ENCODE measurements at regions not wholly inside any gene's neighbourhood (a gene's known extent, or its start where the extent isn't known, plus 50 kb on each side); places are given as distances from the start of the nearest gene placed in this dataset.

DNA sequence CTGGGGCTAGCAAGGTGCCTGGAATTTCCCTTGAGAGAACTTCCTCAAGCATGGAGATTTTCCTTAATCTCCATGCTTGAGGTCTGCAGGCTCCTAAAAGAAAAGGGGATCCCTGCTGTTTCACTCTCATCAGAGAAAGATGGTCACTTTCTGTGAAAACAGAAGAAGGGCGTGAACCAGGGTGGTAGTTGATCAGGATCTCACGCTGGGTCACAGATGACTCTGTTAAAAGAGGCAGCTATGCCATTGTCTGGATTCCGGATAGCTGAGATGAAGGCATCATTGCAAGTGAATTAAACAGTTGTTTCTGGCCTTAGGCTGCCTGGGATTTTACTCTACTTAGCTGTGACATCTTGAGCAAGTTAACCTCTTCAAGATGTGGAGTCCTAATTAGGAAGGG is 525.9 kb downstream of the TYW1 start:
- no peaks in the 10 kb centered on the region for H3K9me3 ChIP-seq (ENCODE audit: control insufficient read depth, insufficient read depth, low read depth, low read length)
- CTCF ChIA-PET = no interaction called here

DNA sequence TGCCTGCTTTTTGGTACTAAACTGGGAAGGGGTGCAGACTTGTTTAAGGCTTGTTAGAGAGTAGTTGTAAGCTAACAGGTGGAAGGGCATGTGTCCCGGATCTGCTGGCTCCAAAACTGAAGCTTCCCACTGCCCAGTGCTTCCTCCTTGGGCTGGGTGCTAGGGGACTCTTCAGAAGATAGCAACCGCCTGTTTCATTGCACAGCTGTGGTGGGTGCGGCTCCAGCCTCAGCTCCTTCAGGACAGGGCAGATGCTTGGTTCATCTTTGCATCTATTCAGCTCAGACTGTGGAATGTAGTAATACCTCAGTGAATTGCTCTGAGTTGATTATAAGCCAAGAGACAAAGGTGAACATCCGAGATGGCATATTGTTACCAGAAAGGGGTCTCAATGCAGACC is 527.1 kb downstream of the TYW1 start:
- H3K4me1 ChIP-seq (ENCODE audit: control insufficient read depth, insufficient read depth, low read length) = no peaks in the 10 kb centered on the region
- H3K36me3 ChIP-seq (ENCODE audit: control insufficient read depth in 2 of 2, insufficient read depth in 1 of 2, low read length in 2 of 2) = no peaks in the 10 kb centered on the region
- no peaks in the 10 kb centered on the region for H3K9me3 ChIP-seq (ENCODE audit: control insufficient read depth, insufficient read depth, low read depth, low read length)
- ChIA-PET CTCF (no interaction called here), POLR2A (no interaction called here)
- TF ChIP-seq, protein P1, sequence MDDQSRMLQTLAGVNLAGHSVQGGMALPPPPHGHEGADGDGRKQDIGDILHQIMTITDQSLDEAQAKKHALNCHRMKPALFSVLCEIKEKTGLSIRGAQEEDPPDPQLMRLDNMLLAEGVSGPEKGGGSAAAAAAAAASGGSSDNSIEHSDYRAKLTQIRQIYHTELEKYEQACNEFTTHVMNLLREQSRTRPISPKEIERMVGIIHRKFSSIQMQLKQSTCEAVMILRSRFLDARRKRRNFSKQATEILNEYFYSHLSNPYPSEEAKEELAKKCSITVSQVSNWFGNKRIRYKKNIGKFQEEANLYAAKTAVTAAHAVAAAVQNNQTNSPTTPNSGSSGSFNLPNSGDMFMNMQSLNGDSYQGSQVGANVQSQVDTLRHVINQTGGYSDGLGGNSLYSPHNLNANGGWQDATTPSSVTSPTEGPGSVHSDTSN (CRISPR knock-in tag; IDR thresholded peaks at IDR 0.05) = no peak
- TF ChIP-seq ZNF521 (tag by site-specific recombination; IDR thresholded peaks at IDR 0.05) (no peak), ZNF621 (tag by site-specific recombination; IDR thresholded peaks at IDR 0.05) (no peak), ZNF292 (tag by site-specific recombination; IDR thresholded peaks at IDR 0.05; ENCODE audit: borderline replicate concordance, low read depth) (no peak), ZNF830 (tag by site-specific recombination; IDR thresholded peaks at IDR 0.05; ENCODE audit: low read depth) (no peak), ZNF548 (tag by site-specific recombination; IDR thresholded peaks at IDR 0.05) (no peak), RBAK (tag by site-specific recombination; IDR thresholded peaks at IDR 0.05) (no peak), ZNF558 (tag by site-specific recombination; IDR thresholded peaks at IDR 0.05) (no peak), ZNF549 (tag by site-specific recombination; IDR thresholded peaks at IDR 0.05) (no peak), OVOL3 (tag by site-specific recombination; IDR thresholded peaks at IDR 0.05) (no peak), GLIS1 (tag by site-specific recombination; IDR thresholded peaks at IDR 0.05) (no peak)
- TF ChIP-seq, protein P2, sequence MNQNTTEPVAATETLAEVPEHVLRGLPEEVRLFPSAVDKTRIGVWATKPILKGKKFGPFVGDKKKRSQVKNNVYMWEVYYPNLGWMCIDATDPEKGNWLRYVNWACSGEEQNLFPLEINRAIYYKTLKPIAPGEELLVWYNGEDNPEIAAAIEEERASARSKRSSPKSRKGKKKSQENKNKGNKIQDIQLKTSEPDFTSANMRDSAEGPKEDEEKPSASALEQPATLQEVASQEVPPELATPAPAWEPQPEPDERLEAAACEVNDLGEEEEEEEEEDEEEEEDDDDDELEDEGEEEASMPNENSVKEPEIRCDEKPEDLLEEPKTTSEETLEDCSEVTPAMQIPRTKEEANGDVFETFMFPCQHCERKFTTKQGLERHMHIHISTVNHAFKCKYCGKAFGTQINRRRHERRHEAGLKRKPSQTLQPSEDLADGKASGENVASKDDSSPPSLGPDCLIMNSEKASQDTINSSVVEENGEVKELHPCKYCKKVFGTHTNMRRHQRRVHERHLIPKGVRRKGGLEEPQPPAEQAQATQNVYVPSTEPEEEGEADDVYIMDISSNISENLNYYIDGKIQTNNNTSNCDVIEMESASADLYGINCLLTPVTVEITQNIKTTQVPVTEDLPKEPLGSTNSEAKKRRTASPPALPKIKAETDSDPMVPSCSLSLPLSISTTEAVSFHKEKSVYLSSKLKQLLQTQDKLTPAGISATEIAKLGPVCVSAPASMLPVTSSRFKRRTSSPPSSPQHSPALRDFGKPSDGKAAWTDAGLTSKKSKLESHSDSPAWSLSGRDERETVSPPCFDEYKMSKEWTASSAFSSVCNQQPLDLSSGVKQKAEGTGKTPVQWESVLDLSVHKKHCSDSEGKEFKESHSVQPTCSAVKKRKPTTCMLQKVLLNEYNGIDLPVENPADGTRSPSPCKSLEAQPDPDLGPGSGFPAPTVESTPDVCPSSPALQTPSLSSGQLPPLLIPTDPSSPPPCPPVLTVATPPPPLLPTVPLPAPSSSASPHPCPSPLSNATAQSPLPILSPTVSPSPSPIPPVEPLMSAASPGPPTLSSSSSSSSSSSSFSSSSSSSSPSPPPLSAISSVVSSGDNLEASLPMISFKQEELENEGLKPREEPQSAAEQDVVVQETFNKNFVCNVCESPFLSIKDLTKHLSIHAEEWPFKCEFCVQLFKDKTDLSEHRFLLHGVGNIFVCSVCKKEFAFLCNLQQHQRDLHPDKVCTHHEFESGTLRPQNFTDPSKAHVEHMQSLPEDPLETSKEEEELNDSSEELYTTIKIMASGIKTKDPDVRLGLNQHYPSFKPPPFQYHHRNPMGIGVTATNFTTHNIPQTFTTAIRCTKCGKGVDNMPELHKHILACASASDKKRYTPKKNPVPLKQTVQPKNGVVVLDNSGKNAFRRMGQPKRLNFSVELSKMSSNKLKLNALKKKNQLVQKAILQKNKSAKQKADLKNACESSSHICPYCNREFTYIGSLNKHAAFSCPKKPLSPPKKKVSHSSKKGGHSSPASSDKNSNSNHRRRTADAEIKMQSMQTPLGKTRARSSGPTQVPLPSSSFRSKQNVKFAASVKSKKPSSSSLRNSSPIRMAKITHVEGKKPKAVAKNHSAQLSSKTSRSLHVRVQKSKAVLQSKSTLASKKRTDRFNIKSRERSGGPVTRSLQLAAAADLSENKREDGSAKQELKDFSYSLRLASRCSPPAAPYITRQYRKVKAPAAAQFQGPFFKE (tag by site-specific recombination; IDR thresholded peaks at IDR 0.05; ENCODE audit: borderline replicate concordance) = no peak
- H3K27ac ChIP-seq (ENCODE audit: extremely low read depth, low read depth, low read length) = no peak overlapping the region
- no peak overlapping the region for H3K4me3 ChIP-seq (ENCODE audit: low read depth, low read length)

More for the DNA sequence above, 525.9 kb downstream of the TYW1 start:
- Histone ChIP-seq H3K4me3 (ENCODE audit: low read depth, low read length) (no peak overlapping the region), H3K4me1 (ENCODE audit: control insufficient read depth, insufficient read depth, low read length) (no peaks in the 10 kb centered on the region), H3K36me3 (ENCODE audit: control insufficient read depth in 2 of 2, insufficient read depth in 1 of 2, low read length in 2 of 2) (no peaks in the 10 kb centered on the region), H3K27ac (ENCODE audit: extremely low read depth, low read depth, low read length) (no peak overlapping the region)
- POLR2A ChIA-PET = no interaction called here
- TF ChIP-seq ZBTB48 (tag by site-specific recombination; IDR thresholded peaks at IDR 0.05) (no peak), ZNF555 (tag by site-specific recombination; conservative IDR thresholded peaks at IDR 0.05) (no peak), ZNF76 (tag by site-specific recombination; IDR thresholded peaks at IDR 0.05; ENCODE audit: borderline replicate concordance, low read depth) (no peak)
- TF ChIP-seq, protein P3, sequence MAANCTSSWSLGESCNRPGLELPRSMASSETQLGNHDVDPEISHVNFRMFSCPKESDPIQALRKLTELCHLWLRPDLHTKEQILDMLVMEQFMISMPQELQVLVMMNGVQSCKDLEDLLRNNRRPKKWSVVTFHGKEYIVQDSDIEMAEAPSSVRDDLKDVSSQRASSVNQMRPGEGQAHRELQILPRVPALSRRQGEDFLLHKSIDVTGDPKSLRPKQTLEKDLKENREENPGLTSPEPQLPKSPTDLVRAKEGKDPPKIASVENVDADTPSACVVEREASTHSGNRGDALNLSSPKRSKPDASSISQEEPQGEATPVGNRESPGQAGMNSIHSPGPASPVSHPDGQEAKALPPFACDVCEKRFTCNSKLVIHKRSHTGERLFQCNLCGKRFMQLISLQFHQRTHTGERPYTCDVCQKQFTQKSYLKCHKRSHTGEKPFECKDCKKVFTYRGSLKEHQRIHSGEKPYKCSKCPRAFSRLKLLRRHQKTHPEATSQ (tag by site-specific recombination; IDR thresholded peaks at IDR 0.05) = no peak
- TF ChIP-seq, protein P4, sequence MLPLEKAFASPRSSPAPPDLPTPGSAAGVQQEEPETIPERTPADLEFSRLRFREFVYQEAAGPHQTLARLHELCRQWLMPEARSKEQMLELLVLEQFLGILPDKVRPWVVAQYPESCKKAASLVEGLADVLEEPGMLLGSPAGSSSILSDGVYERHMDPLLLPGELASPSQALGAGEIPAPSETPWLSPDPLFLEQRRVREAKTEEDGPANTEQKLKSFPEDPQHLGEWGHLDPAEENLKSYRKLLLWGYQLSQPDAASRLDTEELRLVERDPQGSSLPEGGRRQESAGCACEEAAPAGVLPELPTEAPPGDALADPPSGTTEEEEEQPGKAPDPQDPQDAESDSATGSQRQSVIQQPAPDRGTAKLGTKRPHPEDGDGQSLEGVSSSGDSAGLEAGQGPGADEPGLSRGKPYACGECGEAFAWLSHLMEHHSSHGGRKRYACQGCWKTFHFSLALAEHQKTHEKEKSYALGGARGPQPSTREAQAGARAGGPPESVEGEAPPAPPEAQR (tag by site-specific recombination; IDR thresholded peaks at IDR 0.05) = no peak

Measured in HEK293 (cell line).